GM23338 (cell line): ENCODE measurements at regions not wholly inside any gene's neighbourhood (a gene's known extent, or its start where the extent isn't known, plus 50 kb on each side); places are given as distances from the start of the nearest gene placed in this dataset.

Experiments used
- ATAC-seq: fragments of 200-7000 bp; cut with Tn5 transposase; 3 replicates; pipeline ENCODE4 v1.9.1; 2020
- DNase-seq: peaks from one replicate; pipeline ENCODE4 v3.0.0-alpha.2; 2015; ENCODE audit warnings: low spot score
- H2AFZ ChIP-seq: fragments of 200-600 bp; sonication (generic); 2 replicates; pipeline ENCODE4 v1.8.0; 2016; ENCODE audit warnings: antibody characterized with exemption, mild to moderate bottlenecking, moderate library complexity
- H3F3A ChIP-seq: fragments of 200-600 bp; sonication (generic); replicated peaks from 2 replicates; pipeline ENCODE4 v1.8.0; 2017; ENCODE audit warnings: antibody characterized with exemption, mixed run types, low read depth
- H3K27ac ChIP-seq: fragments of 200-600 bp; sonication (generic); 2 replicates; pipeline ENCODE4 v1.6.1; 2016; ENCODE audit warnings: low read depth
- H3K27me3 ChIP-seq: fragments of 200-600 bp; sonication (generic); 2 replicates; pipeline ENCODE4 v1.8.0; 2016; ENCODE audit warnings: mild to moderate bottlenecking, mixed run types, moderate library complexity; ENCODE audit not compliant: insufficient read depth
- H3K36me3 ChIP-seq: fragments of 200-600 bp; sonication (generic); 2 replicates; pipeline ENCODE4 v1.8.0; 2016; ENCODE audit warnings: mild to moderate bottlenecking; ENCODE audit not compliant: insufficient read depth
- H3K4me1 ChIP-seq: fragments of 200-600 bp; sonication (generic); 2 replicates; pipeline ENCODE4 v1.8.0; 2016; ENCODE audit warnings: mild to moderate bottlenecking, moderate library complexity; ENCODE audit not compliant: insufficient read depth
- H3K4me2 ChIP-seq: fragments of 200-600 bp; sonication (generic); 2 replicates; pipeline ENCODE4 v1.7.1; 2017; ENCODE audit warnings: mixed run types
- H3K4me3 ChIP-seq: fragments of 200-600 bp; sonication (generic); 2 replicates; pipeline ENCODE4 v1.6.1; 2016; ENCODE audit warnings: mixed run types
- H3K79me2 ChIP-seq: fragments of 200-600 bp; sonication (generic); replicated peaks from 2 replicates; pipeline ENCODE4 v1.8.0; 2017; ENCODE audit warnings: mild to moderate bottlenecking; ENCODE audit not compliant: insufficient read depth
- H3K9me2 ChIP-seq: fragments of 200-600 bp; sonication (generic); 2 replicates; pipeline ENCODE4 v1.8.0; 2017; ENCODE audit not compliant: insufficient read depth
- H4K20me1 ChIP-seq: fragments of 200-600 bp; sonication (generic); replicated peaks from 2 replicates; pipeline ENCODE4 v1.8.0; 2017; ENCODE audit warnings: mild to moderate bottlenecking; ENCODE audit not compliant: insufficient read depth
- H3K27ac Mint-ChIP-seq: 2 replicates; pipeline ENCODE4 v1.8.0; 2020; ENCODE audit warnings: inconsistent platforms, mild to moderate bottlenecking, moderate library complexity, mixed read lengths
- H3K27me3 Mint-ChIP-seq: 3 replicates; pipeline ENCODE4 v1.8.0; 2022; ENCODE audit warnings: low read depth, mild to moderate bottlenecking, moderate library complexity, mixed read lengths, inconsistent platforms; ENCODE audit not compliant: insufficient read depth, poor library complexity
- H3K36me3 Mint-ChIP-seq: 3 replicates; pipeline ENCODE4 v1.8.0; 2021; ENCODE audit warnings: low read depth, mild to moderate bottlenecking, inconsistent platforms, moderate library complexity, mixed read lengths
- H3K4me1 Mint-ChIP-seq: 3 replicates; pipeline ENCODE4 v1.8.0; 2020; ENCODE audit warnings: mild to moderate bottlenecking, inconsistent platforms, mixed read lengths
- H3K4me3 Mint-ChIP-seq: 3 replicates; pipeline ENCODE4 v1.8.0; 2021; ENCODE audit warnings: moderate library complexity, mild to moderate bottlenecking, inconsistent platforms, mixed read lengths
- H3K9me3 Mint-ChIP-seq: 3 replicates; pipeline ENCODE4 v1.8.0; 2020; ENCODE audit warnings: moderate library complexity, mild to moderate bottlenecking, inconsistent platforms, mixed read lengths
- CREB1 ChIP-seq: fragments of 250-450 bp; sonication (Bioruptor Pico); IDR thresholded peaks from 2 replicates; pipeline ENCODE4 v1.5.0; 2020; ENCODE audit warnings: low read depth, mild to moderate bottlenecking, moderate library complexity
- CTCF ChIP-seq, 2 experiments: fragments of 200-600 bp in 1 of 2; sonication (generic) in 1 of 2; conservative IDR thresholded peaks; 2 replicates each; pipeline versions ENCODE4 v1.5.1 to v1.6.1; 2016 to 2017; ENCODE audit warnings: antibody characterized with exemption in 2 of 2, low read depth in 2 of 2, mild to moderate bottlenecking in 2 of 2, moderate library complexity in 1 of 2
- EZH2 ChIP-seq: fragments of 200-600 bp; sonication (generic); IDR thresholded peaks from one replicate; pipeline ENCODE4 v1.8.0; 2017; ENCODE audit warnings: antibody characterized with exemption, mild to moderate bottlenecking, low read depth; ENCODE audit not compliant: unreplicated experiment
- EZH2phosphoT487 ChIP-seq: fragments of 200-600 bp; sonication (generic); IDR thresholded peaks from one replicate; pipeline ENCODE4 v1.8.1; 2018; ENCODE audit warnings: antibody characterized with exemption; ENCODE audit not compliant: unreplicated experiment
- JUNB ChIP-seq: IDR thresholded peaks from one replicate; pipeline ENCODE4 v1.6.1; 2016; ENCODE audit warnings: antibody characterized with exemption; ENCODE audit not compliant: unreplicated experiment
- NANOG ChIP-seq: IDR thresholded peaks from 2 replicates; pipeline ENCODE4 v1.6.1; 2016; ENCODE audit warnings: antibody characterized with exemption, borderline replicate concordance
- POLR2AphosphoS5 ChIP-seq: IDR thresholded peaks from 2 replicates; pipeline ENCODE4 v1.6.1; 2016; ENCODE audit warnings: antibody characterized with exemption, low read depth
- REST ChIP-seq: IDR thresholded peaks from one replicate; pipeline ENCODE4 v1.6.1; 2018; ENCODE audit warnings: antibody characterized with exemption; ENCODE audit not compliant: unreplicated experiment
- STAT1 ChIP-seq: IDR thresholded peaks from one replicate; pipeline ENCODE4 v1.6.1; 2016; ENCODE audit warnings: antibody characterized with exemption; ENCODE audit not compliant: unreplicated experiment
- ZNF114 ChIP-seq: fragments of 250-450 bp; sonication (Bioruptor Pico); IDR thresholded peaks from 2 replicates; pipeline ENCODE4 v1.5.0; 2020; ENCODE audit warnings: mild to moderate bottlenecking, moderate library complexity
- ZNF331 ChIP-seq: fragments of 250-450 bp; sonication (Bioruptor Pico); IDR thresholded peaks from 2 replicates; pipeline ENCODE4 v1.5.0; 2020; ENCODE audit warnings: low read depth, mild to moderate bottlenecking, moderate library complexity
- ZNF462 ChIP-seq: fragments of 250-450 bp; sonication (Bioruptor Pico); IDR thresholded peaks from 2 replicates; pipeline ENCODE4 v1.5.0; 2020; ENCODE audit warnings: mild to moderate bottlenecking, moderate library complexity
- TF ChIP-seq, protein P1 (sequence below): IDR thresholded peaks from 2 replicates; pipeline ENCODE4 v1.6.1; 2016; ENCODE audit warnings: antibody characterized with exemption

- no peaks in the 10 kb centered on the region for H3K36me3 ChIP-seq
- peaks cover 10% of the 10 kb centered on the region; the same call in 1 of the 2 replicates for H3K4me1 ChIP-seq
- H4K20me1 ChIP-seq, result no peaks in the 10 kb centered on the region
- Mint-ChIP-seq H3K4me3 (no peak overlapping the region), H3K4me1 (peaks cover 14% of the 10 kb centered on the region), H3K27ac (no peak overlapping the region), H3K36me3 (no peaks in the 10 kb centered on the region), H3K27me3 (no peaks in the 10 kb centered on the region), H3K9me3 (no peaks in the 10 kb centered on the region)
- no peaks in the 10 kb centered on the region for H3K27me3 ChIP-seq
- H3K4me3 ChIP-seq, result no peak overlapping the region
- DNase-seq (no peak), ATAC-seq (no peak)
- H3K4me2 ChIP-seq, result no peak overlapping the region
- H3F3A ChIP-seq, result no peaks in the 10 kb centered on the region
- TF ChIP-seq, protein P1, sequence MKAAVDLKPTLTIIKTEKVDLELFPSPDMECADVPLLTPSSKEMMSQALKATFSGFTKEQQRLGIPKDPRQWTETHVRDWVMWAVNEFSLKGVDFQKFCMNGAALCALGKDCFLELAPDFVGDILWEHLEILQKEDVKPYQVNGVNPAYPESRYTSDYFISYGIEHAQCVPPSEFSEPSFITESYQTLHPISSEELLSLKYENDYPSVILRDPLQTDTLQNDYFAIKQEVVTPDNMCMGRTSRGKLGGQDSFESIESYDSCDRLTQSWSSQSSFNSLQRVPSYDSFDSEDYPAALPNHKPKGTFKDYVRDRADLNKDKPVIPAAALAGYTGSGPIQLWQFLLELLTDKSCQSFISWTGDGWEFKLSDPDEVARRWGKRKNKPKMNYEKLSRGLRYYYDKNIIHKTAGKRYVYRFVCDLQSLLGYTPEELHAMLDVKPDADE, result no peak
- TF ChIP-seq CREB1 (CRISPR knock-in tag), result no peak
- TF ChIP-seq JUNB, result no peak
- no peak for TF ChIP-seq POLR2AphosphoS5
- TF ChIP-seq ZNF114 (CRISPR knock-in tag), result no peak
- TF ChIP-seq CTCF (conservative IDR thresholded peaks at IDR 0.05; ENCODE audit: low read depth in 2 of 2), result no peak
- TF ChIP-seq REST, result no peak
- TF ChIP-seq EZH2, result no peak
- TF ChIP-seq NANOG, result no peak
- no peak for TF ChIP-seq EZH2phosphoT487
- no peak for TF ChIP-seq ZNF331 (CRISPR knock-in tag)
- no peak for TF ChIP-seq ZNF462 (CRISPR knock-in tag)
- TF ChIP-seq STAT1, result no peak
- no peak overlapping the region for H2AFZ ChIP-seq
- H3K9me2 ChIP-seq, result no peaks in the 10 kb centered on the region
- H3K79me2 ChIP-seq, result no peaks in the 10 kb centered on the region
- no peak overlapping the region for H3K27ac ChIP-seq
Measured at GRCh38 chr4:111930659-111931058, 214.6 kb upstream of the FAM241A start.
